HFF-Myc (cell line): ENCODE measurements at regions not wholly inside any gene's neighbourhood (a gene's known extent, or its start where the extent isn't known, plus 50 kb on each side); places are given as distances from the start of the nearest gene placed in this dataset.
"Not testable (repeated sequence)": the region's sequence is repeated elsewhere in the genome, so short reads cannot be mapped to it uniquely, and the experiment has no call there.

ENCODE experiments used
- DNase-seq: peaks from one replicate; pipeline ENCODE4 v3.0.0-alpha.2; 2011; ENCODE audit warnings: low read depth; ENCODE audit errors: extremely low read depth
- H3K4me3 ChIP-seq: replicated peaks from 2 replicates; pipeline ENCODE4 v1.5.1; 2011; ENCODE audit warnings: low read depth, mild to moderate bottlenecking, control low read depth, low read length
- TF ChIP-seq, protein P1 (sequence below): IDR thresholded peaks from 2 replicates; pipeline ENCODE4 v1.5.1; 2012; ENCODE audit warnings: mild to moderate bottlenecking, low read depth, low read length, control low read depth; ENCODE audit errors: missing control alignments

DNA sequence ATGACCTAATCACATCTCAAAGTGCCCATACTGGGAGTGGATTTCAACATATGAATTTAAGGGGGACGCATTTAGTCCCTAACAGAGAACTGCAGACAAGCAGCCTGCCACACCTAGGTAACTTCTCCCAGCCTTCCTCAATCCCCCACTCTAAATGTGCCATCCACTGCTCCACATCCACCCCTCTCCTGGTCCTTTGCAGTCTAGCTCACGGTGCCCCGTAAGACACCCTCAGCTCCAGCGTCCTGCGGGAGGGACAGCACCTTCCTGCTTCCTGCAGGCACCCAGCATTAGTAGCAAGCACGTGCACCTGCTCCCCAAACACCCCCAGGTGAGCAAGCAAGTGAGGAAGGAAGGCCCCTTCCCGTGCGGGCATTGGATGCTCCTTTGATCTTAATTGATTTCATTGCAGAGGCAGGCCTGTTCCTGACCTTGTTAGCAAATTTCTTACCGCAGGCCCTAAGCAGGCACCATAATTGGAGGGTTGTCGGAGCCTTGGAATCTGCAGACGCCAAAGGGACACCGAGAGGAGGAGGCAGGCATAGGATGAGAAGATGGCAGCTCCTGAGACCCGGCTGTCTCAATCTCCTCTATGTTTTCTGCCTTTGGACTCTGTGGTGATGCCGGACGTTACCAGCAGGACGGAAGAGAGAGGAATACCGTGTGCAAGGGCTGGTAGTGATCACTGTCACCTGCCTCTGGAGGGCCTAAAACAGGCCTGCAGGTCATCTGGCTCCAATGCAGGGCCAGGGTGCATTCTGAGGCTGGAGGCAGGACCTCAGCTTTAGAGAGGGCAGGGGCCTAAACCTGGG is 75.8 kb upstream of the CHST15 start:
- DNase-seq = no peak
- no peak overlapping the region for H3K4me3 ChIP-seq
- TF ChIP-seq, protein P1, sequence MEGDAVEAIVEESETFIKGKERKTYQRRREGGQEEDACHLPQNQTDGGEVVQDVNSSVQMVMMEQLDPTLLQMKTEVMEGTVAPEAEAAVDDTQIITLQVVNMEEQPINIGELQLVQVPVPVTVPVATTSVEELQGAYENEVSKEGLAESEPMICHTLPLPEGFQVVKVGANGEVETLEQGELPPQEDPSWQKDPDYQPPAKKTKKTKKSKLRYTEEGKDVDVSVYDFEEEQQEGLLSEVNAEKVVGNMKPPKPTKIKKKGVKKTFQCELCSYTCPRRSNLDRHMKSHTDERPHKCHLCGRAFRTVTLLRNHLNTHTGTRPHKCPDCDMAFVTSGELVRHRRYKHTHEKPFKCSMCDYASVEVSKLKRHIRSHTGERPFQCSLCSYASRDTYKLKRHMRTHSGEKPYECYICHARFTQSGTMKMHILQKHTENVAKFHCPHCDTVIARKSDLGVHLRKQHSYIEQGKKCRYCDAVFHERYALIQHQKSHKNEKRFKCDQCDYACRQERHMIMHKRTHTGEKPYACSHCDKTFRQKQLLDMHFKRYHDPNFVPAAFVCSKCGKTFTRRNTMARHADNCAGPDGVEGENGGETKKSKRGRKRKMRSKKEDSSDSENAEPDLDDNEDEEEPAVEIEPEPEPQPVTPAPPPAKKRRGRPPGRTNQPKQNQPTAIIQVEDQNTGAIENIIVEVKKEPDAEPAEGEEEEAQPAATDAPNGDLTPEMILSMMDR = no peak

DNA sequence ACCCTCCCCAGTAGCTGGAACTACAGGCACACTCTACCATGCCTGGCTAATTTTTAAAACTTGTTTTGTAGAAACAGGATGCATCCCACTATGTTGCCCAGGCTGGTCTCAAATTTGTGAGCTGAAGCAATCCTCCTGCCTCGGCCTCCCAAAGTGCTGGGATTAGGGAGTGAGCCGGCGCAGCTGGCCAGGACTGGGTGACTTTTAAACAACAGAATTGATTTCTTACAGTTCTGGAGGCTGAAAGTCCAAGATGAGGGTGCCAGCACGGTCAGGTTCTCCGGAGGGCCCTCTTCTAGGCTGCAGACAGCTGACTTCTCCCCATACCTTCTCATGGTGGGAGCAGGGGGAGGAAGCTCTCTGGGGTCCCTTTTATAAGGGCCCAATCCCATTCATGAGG is 75.2 kb upstream of the CHST15 start:
- no peak for DNase-seq
- no peak overlapping the region for H3K4me3 ChIP-seq
- TF ChIP-seq, protein P1 = no peak

- DNase-seq, H3K4me3 ChIP-seq: not testable (repeated sequence)
Observed at GRCh38 chr10:124167925-124168324, 74.5 kb upstream of the CHST15 start.

- H3K4me3 ChIP-seq = no peak overlapping the region
- TF ChIP-seq, protein P1 = no peak
- no peak for DNase-seq
Observed at GRCh38 chr10:124166431-124167125, 73.2 kb upstream of the CHST15 start.

DNA sequence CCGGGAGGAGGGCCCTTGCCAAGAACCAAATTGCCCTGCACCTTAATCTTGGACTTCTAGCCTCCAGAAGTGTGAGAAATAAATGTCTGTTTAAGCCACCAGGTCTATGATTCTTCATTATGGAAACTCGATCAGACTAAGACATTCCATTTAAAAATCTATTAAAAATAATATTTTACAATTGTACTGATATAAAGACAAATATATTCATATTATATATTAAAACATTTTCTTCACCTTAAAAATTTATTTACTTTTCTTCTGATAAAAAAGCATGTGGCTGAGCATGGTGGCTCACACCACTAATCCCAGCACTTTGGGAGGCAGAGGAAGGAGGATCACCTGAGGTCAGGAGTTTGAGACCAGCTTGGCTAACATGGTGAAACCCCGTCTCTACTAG is 72.4 kb upstream of the CHST15 start:
- H3K4me3 ChIP-seq = no peak overlapping the region
- DNase-seq = no peak
- TF ChIP-seq, protein P1 = no peak

- H3K4me3 ChIP-seq = no peak overlapping the region
- DNase-seq = no peak
- TF ChIP-seq, protein P1 = no peak
Observed at GRCh38 chr10:124165311-124165710, 71.9 kb upstream of the CHST15 start.

DNA sequence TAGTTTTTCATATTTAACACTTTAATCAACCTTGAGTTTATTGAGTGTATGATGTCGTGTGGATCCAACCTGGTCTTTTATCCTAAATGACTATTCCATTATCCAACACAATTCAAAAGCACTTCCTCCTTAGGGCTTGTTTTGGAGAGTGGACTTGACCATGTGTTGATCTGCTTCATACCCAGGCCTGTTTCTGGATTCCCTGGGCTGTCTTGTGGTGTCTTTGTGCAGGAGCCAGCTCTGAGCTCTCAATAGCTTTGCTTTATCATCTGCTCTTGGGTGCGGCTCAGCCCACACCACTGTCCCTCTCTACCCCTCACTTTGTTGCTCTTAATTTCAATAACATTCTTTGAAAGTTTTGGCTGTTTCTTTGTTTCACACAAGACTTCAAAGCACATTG is 70.9 kb upstream of the CHST15 start:
- DNase-seq = no peak
- TF ChIP-seq, protein P1 = no peak
- no peak overlapping the region for H3K4me3 ChIP-seq
